ENCODE measurements at regions not wholly inside any gene's neighbourhood (a gene's known extent, or its start where the extent isn't known, plus 50 kb on each side); places are given as distances from the start of the nearest gene placed in this dataset.
"Not testable (repeated sequence)": the region's sequence is repeated elsewhere in the genome, so short reads cannot be mapped to it uniquely, and the experiment has no call there.

- Histone ChIP-seq H3K27ac (no peak overlapping the region), H3K36me3 (no peaks in the 10 kb centered on the region), H3K27me3 (no peaks in the 10 kb centered on the region), H3K9me3 (peaks cover 0 to 12% (median 5%) of the 10 kb centered on the region in 3 donors), H3K4me3 (no peak overlapping the region), H3K4me1 (no peaks in the 10 kb centered on the region)
- DNase-seq = no peak
- intact Hi-C loops (cut with DNase I; ENCODE audit: low total_unique reads) = no loop called here
- TF ChIP-seq CTCF (IDR thresholded peaks at IDR 0.05) = no peak
Observed at GRCh38 chr2:123840574-123840973, 184.5 kb upstream of the CNTNAP5 start.

- Histone ChIP-seq H3K36me3 (no peaks in the 10 kb centered on the region), H3K27ac (no peak overlapping the region), H3K27me3 (no peaks in the 10 kb centered on the region), H3K4me1 (no peaks in the 10 kb centered on the region), H3K4me3 (no peak overlapping the region), H3K9me3 (peaks cover 0 to 5% (median 0%) of the 10 kb centered on the region in 3 donors)
- no peak for TF ChIP-seq CTCF (IDR thresholded peaks at IDR 0.05)
- intact Hi-C loops (cut with DNase I; ENCODE audit: low total_unique reads) = loop anchor here (5.0 kb wide), 1 partner anchor 1904 kb away; no protein-coding TSS in a partner anchor
- DNase-seq = no peak
Observed at GRCh38 chr2:123851281-123851680, 173.8 kb upstream of the CNTNAP5 start.

GRCh38 chr2:123853161-123853560 lies 171.9 kb upstream of the CNTNAP5 start:
- Histone ChIP-seq H3K4me3 (no peak overlapping the region), H3K36me3 (no peaks in the 10 kb centered on the region), H3K4me1 (no peaks in the 10 kb centered on the region), H3K9me3 (peaks cover 0 to 5% (median 0%) of the 10 kb centered on the region in 3 donors), H3K27ac (no peak overlapping the region), H3K27me3 (no peaks in the 10 kb centered on the region)
- no peak for DNase-seq
- intact Hi-C loops (cut with DNase I; ENCODE audit: low total_unique reads) = loop anchor here (5.0 kb wide), 1 partner anchor 1906 kb away; no protein-coding TSS in a partner anchor
- TF ChIP-seq CTCF (IDR thresholded peaks at IDR 0.05) = no peak

GRCh38 chr2:123859031-123859430 lies 166.1 kb upstream of the CNTNAP5 start:
- H3K4me3 ChIP-seq; H3K36me3 ChIP-seq; H3K27ac ChIP-seq; H3K9me3 ChIP-seq; H3K27me3 ChIP-seq; DNase-seq; intact Hi-C loops (cut with DNase I; ENCODE audit: low total_unique reads); H3K4me1 ChIP-seq: not testable (repeated sequence)

- Histone ChIP-seq H3K4me1 (no peaks in the 10 kb centered on the region), H3K4me3 (no peak overlapping the region), H3K27ac (no peak overlapping the region), H3K36me3 (no peaks in the 10 kb centered on the region), H3K27me3 (no peaks in the 10 kb centered on the region), H3K9me3 (peaks cover 0 to 3% (median 2%) of the 10 kb centered on the region in 3 donors)
- TF ChIP-seq CTCF (IDR thresholded peaks at IDR 0.05) = no peak
- no peak for DNase-seq
- intact Hi-C loops (cut with DNase I; ENCODE audit: low total_unique reads) = no loop called here
Observed at GRCh38 chr2:123864416-123864815, 160.7 kb upstream of the CNTNAP5 start.

- Histone ChIP-seq H3K27me3 (no peaks in the 10 kb centered on the region), H3K36me3 (no peaks in the 10 kb centered on the region), H3K4me1 (no peaks in the 10 kb centered on the region), H3K4me3 (no peak overlapping the region), H3K9me3 (no peaks in the 10 kb centered on the region), H3K27ac (no peak overlapping the region)
- intact Hi-C loops (cut with DNase I; ENCODE audit: low total_unique reads) = no loop called here
- TF ChIP-seq CTCF (IDR thresholded peaks at IDR 0.05) = no peak
- no peak for DNase-seq
Observed at GRCh38 chr2:123870206-123870880, 154.7 kb upstream of the CNTNAP5 start.

Measured in tibial artery (tissue), 4 donors.